ENCODE measurements at regions not wholly inside any gene's neighbourhood (a gene's known extent, or its start where the extent isn't known, plus 50 kb on each side); places are given as distances from the start of the nearest gene placed in this dataset.
"Not testable (repeated sequence)": the region's sequence is repeated elsewhere in the genome, so short reads cannot be mapped to it uniquely, and the experiment has no call there.

GRCh38 chr14:103193491-103193890 is 70.2 kb downstream of the TNFAIP2 start:
- TF ChIP-seq CTCF (conservative IDR thresholded peaks at IDR 0.05); ZFX (IDR thresholded peaks at IDR 0.05): not testable (repeated sequence)
